Type B pancreatic cell (in vitro differentiated cells): ENCODE measurements at regions not wholly inside any gene's neighbourhood (a gene's known extent, or its start where the extent isn't known, plus 50 kb on each side); places are given as distances from the start of the nearest gene placed in this dataset.
A peak's percentile ranks its signal among the peaks of the same experiment; 100 is the strongest.
"Not testable (repeated sequence)": the region's sequence is repeated elsewhere in the genome, so short reads cannot be mapped to it uniquely, and the experiment has no call there.

ENCODE experiments used
- DNase-seq: peaks from one replicate; pipeline ENCODE4 v3.0.0; 2021; ENCODE audit warnings: mixed read lengths; ENCODE audit not compliant: unreplicated experiment; ENCODE audit errors: extremely low spot score
- H3K27ac Mint-ChIP-seq: 2 replicates; pipeline ENCODE4 v1.8.0; 2021; ENCODE audit warnings: mild to moderate bottlenecking, mixed read lengths
- H3K27me3 Mint-ChIP-seq: 2 replicates; pipeline ENCODE4 v1.8.0; 2021; ENCODE audit warnings: mixed read lengths
- H3K36me3 Mint-ChIP-seq: 2 replicates; pipeline ENCODE4 v1.8.0; 2021; ENCODE audit warnings: mixed read lengths
- H3K4me1 Mint-ChIP-seq: one replicate; pipeline ENCODE4 v1.8.0; 2021; ENCODE audit warnings: mixed read lengths; ENCODE audit not compliant: unreplicated experiment
- H3K4me3 Mint-ChIP-seq: 2 replicates; pipeline ENCODE4 v1.8.0; 2021; ENCODE audit warnings: mild to moderate bottlenecking, mixed read lengths
- H3K9me3 Mint-ChIP-seq: 2 replicates; pipeline ENCODE4 v1.8.0; 2021; ENCODE audit warnings: mixed read lengths
- TF ChIP-seq, protein P1 (sequence below): fragments of 200-600 bp; sonication (generic); conservative IDR thresholded peaks from 2 replicates; pipeline ENCODE4 v1.5.0; 2021; ENCODE audit warnings: antibody characterized with exemption, mild to moderate bottlenecking

DNA sequence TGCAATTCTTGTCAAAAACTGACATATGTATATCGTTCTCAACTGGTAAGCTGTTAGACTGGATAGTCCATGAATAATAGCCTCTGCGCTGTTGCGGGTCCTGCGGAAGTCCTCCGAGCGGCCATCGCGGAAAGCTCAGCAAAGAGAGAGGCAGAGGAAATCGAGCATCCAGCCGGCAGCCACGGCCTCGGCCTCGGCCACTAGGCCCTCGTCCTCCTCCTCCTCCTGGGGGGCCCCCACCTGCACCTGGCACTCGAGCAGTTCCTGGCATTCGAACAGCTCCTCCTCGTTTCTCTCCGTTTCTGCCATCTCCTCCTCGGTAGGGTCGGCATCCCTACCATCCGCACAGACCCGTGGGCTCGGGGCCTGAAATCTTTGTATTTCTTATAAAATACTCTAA lies 111.2 kb upstream of the CYLC1 start:
- H3K4me3 Mint-ChIP-seq, DNase-seq, H3K9me3 Mint-ChIP-seq, H3K36me3 Mint-ChIP-seq, H3K27me3 Mint-ChIP-seq, H3K27ac Mint-ChIP-seq, H3K4me1 Mint-ChIP-seq: not testable (repeated sequence)

DNA sequence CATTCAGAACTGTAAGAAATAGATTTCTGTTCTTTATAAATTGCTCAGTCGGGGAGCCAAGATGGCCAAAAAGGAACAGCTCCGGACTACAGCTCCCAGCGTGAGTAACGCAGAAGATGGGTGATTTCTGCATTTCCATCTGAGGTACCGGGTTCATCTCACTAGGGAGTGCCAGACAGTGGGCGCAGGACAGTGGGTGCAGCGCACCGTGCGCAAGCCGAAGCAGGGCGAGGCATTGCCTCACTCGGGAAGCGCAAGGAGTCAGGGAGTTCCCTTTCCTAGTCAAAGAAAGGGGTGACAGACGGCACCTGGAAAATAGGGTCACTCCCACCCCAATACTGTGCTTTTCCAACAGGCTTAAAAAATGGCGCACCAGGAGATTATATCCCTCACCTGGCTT lies 110.5 kb upstream of the CYLC1 start:
- H3K4me1 Mint-ChIP-seq, DNase-seq, H3K9me3 Mint-ChIP-seq, H3K36me3 Mint-ChIP-seq, H3K27ac Mint-ChIP-seq, H3K27me3 Mint-ChIP-seq, H3K4me3 Mint-ChIP-seq: not testable (repeated sequence)

DNA sequence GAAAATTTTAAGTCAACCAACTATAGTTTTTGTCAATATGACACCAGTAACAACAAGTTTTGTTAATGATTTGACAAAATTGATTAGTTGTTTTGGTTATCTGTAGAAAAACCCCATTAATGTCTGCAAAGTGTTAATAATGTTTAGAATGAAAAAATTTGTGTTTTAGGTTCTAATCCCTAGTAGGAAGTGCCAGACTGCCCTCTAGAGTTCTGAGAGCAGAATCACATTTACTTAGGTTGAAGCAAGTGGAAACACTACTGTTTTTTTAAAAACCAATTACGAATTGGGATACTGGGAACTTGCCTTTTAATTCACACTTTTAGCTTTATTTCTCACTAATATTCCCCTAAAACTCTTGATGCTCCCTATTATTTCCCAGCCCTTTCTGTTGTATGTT lies 101.1 kb upstream of the CYLC1 start:
- H3K27ac Mint-ChIP-seq: no peak overlapping the region
- TF ChIP-seq, protein P1, sequence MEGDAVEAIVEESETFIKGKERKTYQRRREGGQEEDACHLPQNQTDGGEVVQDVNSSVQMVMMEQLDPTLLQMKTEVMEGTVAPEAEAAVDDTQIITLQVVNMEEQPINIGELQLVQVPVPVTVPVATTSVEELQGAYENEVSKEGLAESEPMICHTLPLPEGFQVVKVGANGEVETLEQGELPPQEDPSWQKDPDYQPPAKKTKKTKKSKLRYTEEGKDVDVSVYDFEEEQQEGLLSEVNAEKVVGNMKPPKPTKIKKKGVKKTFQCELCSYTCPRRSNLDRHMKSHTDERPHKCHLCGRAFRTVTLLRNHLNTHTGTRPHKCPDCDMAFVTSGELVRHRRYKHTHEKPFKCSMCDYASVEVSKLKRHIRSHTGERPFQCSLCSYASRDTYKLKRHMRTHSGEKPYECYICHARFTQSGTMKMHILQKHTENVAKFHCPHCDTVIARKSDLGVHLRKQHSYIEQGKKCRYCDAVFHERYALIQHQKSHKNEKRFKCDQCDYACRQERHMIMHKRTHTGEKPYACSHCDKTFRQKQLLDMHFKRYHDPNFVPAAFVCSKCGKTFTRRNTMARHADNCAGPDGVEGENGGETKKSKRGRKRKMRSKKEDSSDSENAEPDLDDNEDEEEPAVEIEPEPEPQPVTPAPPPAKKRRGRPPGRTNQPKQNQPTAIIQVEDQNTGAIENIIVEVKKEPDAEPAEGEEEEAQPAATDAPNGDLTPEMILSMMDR: peak; percentile 72
- no peaks in the 10 kb centered on the region for H3K27me3 Mint-ChIP-seq
- H3K4me3 Mint-ChIP-seq: no peak overlapping the region
- H3K4me1 Mint-ChIP-seq: no peaks in the 10 kb centered on the region
- no peak for DNase-seq
- no peaks in the 10 kb centered on the region for H3K36me3 Mint-ChIP-seq
- no peaks in the 10 kb centered on the region for H3K9me3 Mint-ChIP-seq

DNA sequence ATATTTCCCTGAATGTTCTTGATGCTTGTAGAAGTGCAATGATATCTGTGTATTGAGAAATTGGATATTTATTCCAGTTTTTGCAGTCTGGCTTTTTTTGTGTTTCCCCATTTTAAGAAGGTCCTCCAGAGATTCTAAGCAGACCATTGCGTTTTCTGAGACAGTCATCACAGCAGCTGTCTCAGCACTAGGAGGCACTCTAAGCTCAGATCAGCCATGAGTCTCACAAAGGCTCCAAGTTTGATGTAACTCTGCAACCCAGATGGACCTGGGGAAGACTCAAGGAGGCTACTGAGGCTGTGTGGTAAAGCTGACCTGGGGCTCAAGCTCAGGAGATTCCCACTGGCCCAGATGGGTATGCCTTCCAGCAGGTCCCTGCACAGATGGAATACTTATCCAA lies 89.3 kb upstream of the CYLC1 start:
- Mint-ChIP-seq H3K9me3 (no peaks in the 10 kb centered on the region), H3K4me1 (no peaks in the 10 kb centered on the region), H3K27ac (no peak overlapping the region), H3K27me3 (no peaks in the 10 kb centered on the region), H3K4me3 (no peak overlapping the region), H3K36me3 (no peaks in the 10 kb centered on the region)
- DNase-seq: peak; percentile 49
- TF ChIP-seq, protein P1: no peak
